ENCODE measurements at regions not wholly inside any gene's neighbourhood (a gene's known extent, or its start where the extent isn't known, plus 50 kb on each side); places are given as distances from the start of the nearest gene placed in this dataset.

- no peak overlapping the region for H3K27ac ChIP-seq (ENCODE audit: low read length)
- Mint-ChIP-seq H3K4me3 (no peak overlapping the region), H3K27ac (no peak overlapping the region), H3K9me3 (no peaks in the 10 kb centered on the region), H3K27me3 (peaks cover 4 to 7% of the 10 kb centered on the region in 2 donors), H3K4me1 (peaks cover 6 to 10% (median 6%) of the 10 kb centered on the region in 3 donors), H3K36me3 (no peaks in the 10 kb centered on the region)
- ATAC-seq (replicated peaks in 1 of 4), result no peak
- ChIA-PET POLR2A (no interaction called here), CTCF (no interaction called here)
- peaks cover 0 to 8% of the 10 kb centered on the region in 2 experiments for H3K27me3 ChIP-seq (replicated peaks in 1 of 2; ENCODE audit: control insufficient read depth in 2 of 2, extremely low read depth in 1 of 2, insufficient read depth in 2 of 2, low read length in 1 of 2)
- no peaks in the 10 kb centered on the region for H3K36me3 ChIP-seq (ENCODE audit: control insufficient read depth in 2 of 2, extremely low read depth in 1 of 2, insufficient read depth in 1 of 2, low read length in 1 of 2)
- H3K4me3 ChIP-seq (ENCODE audit: control insufficient read depth in 1 of 2, extremely low read depth in 1 of 2, low read length in 1 of 2), result no peak overlapping the region
- WGBS (ENCODE audit: insufficient coverage), result no CpG with 5 or more reads among the region's 2 CpGs
- H3K9me3 ChIP-seq, result no peaks in the 10 kb centered on the region
- peaks cover 0 to 2% of the 10 kb centered on the region in 2 experiments for H3K4me1 ChIP-seq (ENCODE audit: control insufficient read depth in 1 of 2, extremely low read depth in 1 of 2, insufficient read depth in 2 of 2, low read length in 2 of 2)
- no peak for DNase-seq
These were observed 401.2 kb downstream of the TNS1 start for GRCh38 chr2:217601601-217602000.

- Histone ChIP-seq H3K4me3 (ENCODE audit: control insufficient read depth in 1 of 2, extremely low read depth in 1 of 2, low read length in 1 of 2) (no peak overlapping the region), H3K4me1 (ENCODE audit: control insufficient read depth in 1 of 2, extremely low read depth in 1 of 2, insufficient read depth in 2 of 2, low read length in 2 of 2) (no peaks in the 10 kb centered on the region), H3K27ac (ENCODE audit: low read length) (no peak overlapping the region), H3K27me3 (replicated peaks in 1 of 2; ENCODE audit: control insufficient read depth in 2 of 2, extremely low read depth in 1 of 2, insufficient read depth in 2 of 2, low read length in 1 of 2) (peaks cover 0 to 8% of the 10 kb centered on the region in 2 experiments), H3K9me3 (no peaks in the 10 kb centered on the region), H3K36me3 (ENCODE audit: control insufficient read depth in 2 of 2, extremely low read depth in 1 of 2, insufficient read depth in 1 of 2, low read length in 1 of 2) (no peaks in the 10 kb centered on the region)
- ATAC-seq (replicated peaks in 1 of 4) (no peak), DNase-seq (no peak)
- H3K27ac Mint-ChIP-seq, result no peak overlapping the region
- H3K27me3 Mint-ChIP-seq, result peaks cover 4 to 7% of the 10 kb centered on the region in 2 donors
- H3K4me3 Mint-ChIP-seq, result no peak overlapping the region
- WGBS (ENCODE audit: insufficient coverage), result 100% methylated on average over 1 of the region's 3 CpGs
- no peaks in the 10 kb centered on the region for H3K4me1 Mint-ChIP-seq
- ChIA-PET POLR2A (no interaction called here), CTCF (no interaction called here)
- H3K9me3 Mint-ChIP-seq, result no peaks in the 10 kb centered on the region
- no peaks in the 10 kb centered on the region for H3K36me3 Mint-ChIP-seq
These were observed 402.9 kb downstream of the TNS1 start for GRCh38 chr2:217599906-217600305.

- ChIA-PET POLR2A (no interaction called here), CTCF (interaction anchor here in 1 of 2 donors (0.6 kb wide), 1 partner anchor 359 kb away, joined by 4 read pairs; no protein-coding TSS in a partner anchor)
- Histone ChIP-seq H3K36me3 (ENCODE audit: control insufficient read depth in 2 of 2, extremely low read depth in 1 of 2, insufficient read depth in 1 of 2, low read length in 1 of 2) (no peaks in the 10 kb centered on the region), H3K9me3 (no peaks in the 10 kb centered on the region), H3K4me1 (ENCODE audit: control insufficient read depth in 1 of 2, extremely low read depth in 1 of 2, insufficient read depth in 2 of 2, low read length in 2 of 2) (peaks cover 0 to 4% of the 10 kb centered on the region in 2 experiments), H3K27ac (ENCODE audit: low read length) (no peak overlapping the region), H3K27me3 (replicated peaks in 1 of 2; ENCODE audit: control insufficient read depth in 2 of 2, extremely low read depth in 1 of 2, insufficient read depth in 2 of 2, low read length in 1 of 2) (peaks cover 0 to 8% of the 10 kb centered on the region in 2 experiments), H3K4me3 (ENCODE audit: control insufficient read depth in 1 of 2, extremely low read depth in 1 of 2, low read length in 1 of 2) (no peak overlapping the region)
- Mint-ChIP-seq H3K4me3 (no peak overlapping the region), H3K4me1 (peaks cover 0 to 11% (median 0%) of the 10 kb centered on the region in 3 donors), H3K9me3 (no peaks in the 10 kb centered on the region), H3K27me3 (peaks cover 4 to 7% of the 10 kb centered on the region in 2 donors), H3K36me3 (no peaks in the 10 kb centered on the region), H3K27ac (no peak overlapping the region)
- ATAC-seq (replicated peaks in 1 of 4) (no peak), DNase-seq (no peak)
- WGBS (ENCODE audit: insufficient coverage), result 100% methylated on average over 3 of the region's 6 CpGs
These were observed 405.1 kb downstream of the TNS1 start for GRCh38 chr2:217597681-217598080.

GRCh38 chr2:217597145-217597544, 405.6 kb downstream of the TNS1 start:
- Mint-ChIP-seq H3K9me3 (no peaks in the 10 kb centered on the region), H3K27ac (no peak overlapping the region), H3K4me1 (peaks cover 0 to 11% (median 0%) of the 10 kb centered on the region in 3 donors), H3K36me3 (no peaks in the 10 kb centered on the region), H3K27me3 (peaks cover 4 to 7% of the 10 kb centered on the region in 2 donors), H3K4me3 (no peak overlapping the region)
- ChIA-PET POLR2A (no interaction called here), CTCF (interaction anchor here in 1 of 2 donors (0.6 kb wide), 1 partner anchor 358 kb away, joined by 4 read pairs; no protein-coding TSS in a partner anchor)
- H3K36me3 ChIP-seq (ENCODE audit: control insufficient read depth in 2 of 2, extremely low read depth in 1 of 2, insufficient read depth in 1 of 2, low read length in 1 of 2), result no peaks in the 10 kb centered on the region
- no CpG with 5 or more reads among the region's 4 CpGs for WGBS (ENCODE audit: insufficient coverage)
- H3K4me3 ChIP-seq (ENCODE audit: control insufficient read depth in 1 of 2, extremely low read depth in 1 of 2, low read length in 1 of 2), result no peak overlapping the region
- H3K27me3 ChIP-seq (replicated peaks in 1 of 2; ENCODE audit: control insufficient read depth in 2 of 2, extremely low read depth in 1 of 2, insufficient read depth in 2 of 2, low read length in 1 of 2), result peaks cover 0 to 8% of the 10 kb centered on the region in 2 experiments
- peaks cover 0 to 4% of the 10 kb centered on the region in 2 experiments for H3K4me1 ChIP-seq (ENCODE audit: control insufficient read depth in 1 of 2, extremely low read depth in 1 of 2, insufficient read depth in 2 of 2, low read length in 2 of 2)
- DNase-seq (no peak), ATAC-seq (replicated peaks in 1 of 4) (no peak)
- H3K9me3 ChIP-seq, result no peaks in the 10 kb centered on the region
- no peak overlapping the region for H3K27ac ChIP-seq (ENCODE audit: low read length)

GRCh38 chr2:217593732-217594131, 409.1 kb downstream of the TNS1 start:
- CTCF ChIA-PET, result no interaction called here
- no peak overlapping the region for H3K27ac Mint-ChIP-seq
- no peak overlapping the region for H3K4me3 Mint-ChIP-seq

GRCh38 chr2:217588266-217588665, 414.5 kb downstream of the TNS1 start:
- DNase-seq (no peak), ATAC-seq (replicated peaks in 1 of 4) (no peak)
- Histone ChIP-seq H3K4me3 (ENCODE audit: control insufficient read depth in 1 of 2, extremely low read depth in 1 of 2, low read length in 1 of 2) (no peak overlapping the region), H3K4me1 (ENCODE audit: control insufficient read depth in 1 of 2, extremely low read depth in 1 of 2, insufficient read depth in 2 of 2, low read length in 2 of 2) (peaks cover 0 to 3% of the 10 kb centered on the region in 2 experiments), H3K36me3 (ENCODE audit: control insufficient read depth in 2 of 2, extremely low read depth in 1 of 2, insufficient read depth in 1 of 2, low read length in 1 of 2) (no peaks in the 10 kb centered on the region), H3K27me3 (replicated peaks in 1 of 2; ENCODE audit: control insufficient read depth in 2 of 2, extremely low read depth in 1 of 2, insufficient read depth in 2 of 2, low read length in 1 of 2) (no peaks in the 10 kb centered on the region), H3K27ac (ENCODE audit: low read length) (no peak overlapping the region), H3K9me3 (no peaks in the 10 kb centered on the region)
- H3K27ac Mint-ChIP-seq, result no peak overlapping the region
- WGBS (ENCODE audit: insufficient coverage), result no CpG with 5 or more reads among the region's 4 CpGs
- peaks cover 0 to 2% (median 0%) of the 10 kb centered on the region in 3 donors for H3K9me3 Mint-ChIP-seq
- H3K27me3 Mint-ChIP-seq, result peaks cover 0 to 2% of the 10 kb centered on the region in 2 donors
- H3K4me1 Mint-ChIP-seq, result no peaks in the 10 kb centered on the region
- CTCF ChIA-PET, result no interaction called here
- H3K36me3 Mint-ChIP-seq, result no peaks in the 10 kb centered on the region
- POLR2A ChIA-PET, result no interaction called here
- no peak overlapping the region for H3K4me3 Mint-ChIP-seq

More at GRCh38 chr2:217593732-217594131, 409.1 kb downstream of the TNS1 start:
- Histone ChIP-seq H3K27me3 (replicated peaks in 1 of 2; ENCODE audit: control insufficient read depth in 2 of 2, extremely low read depth in 1 of 2, insufficient read depth in 2 of 2, low read length in 1 of 2) (peaks cover 0 to 2% of the 10 kb centered on the region in 2 experiments), H3K4me3 (ENCODE audit: control insufficient read depth in 1 of 2, extremely low read depth in 1 of 2, low read length in 1 of 2) (no peak overlapping the region), H3K27ac (ENCODE audit: low read length) (no peak overlapping the region), H3K4me1 (ENCODE audit: control insufficient read depth in 1 of 2, extremely low read depth in 1 of 2, insufficient read depth in 2 of 2, low read length in 2 of 2) (peaks cover 0 to 7% of the 10 kb centered on the region in 2 experiments), H3K36me3 (ENCODE audit: control insufficient read depth in 2 of 2, extremely low read depth in 1 of 2, insufficient read depth in 1 of 2, low read length in 1 of 2) (no peaks in the 10 kb centered on the region), H3K9me3 (no peaks in the 10 kb centered on the region)
- no peak for DNase-seq
- WGBS (ENCODE audit: insufficient coverage), result 0% methylated on average over 1 of the region's 4 CpGs
- ATAC-seq (replicated peaks in 1 of 4), result no peak
- Mint-ChIP-seq H3K4me1 (peaks cover 0 to 11% (median 0%) of the 10 kb centered on the region in 3 donors), H3K9me3 (peaks cover 0 to 2% (median 0%) of the 10 kb centered on the region in 3 donors), H3K27me3 (peaks cover 2 to 3% of the 10 kb centered on the region in 2 donors), H3K36me3 (no peaks in the 10 kb centered on the region)
- POLR2A ChIA-PET, result no interaction called here

- Mint-ChIP-seq H3K27me3 (peaks cover 0 to 2% of the 10 kb centered on the region in 2 donors), H3K4me3 (no peak overlapping the region), H3K4me1 (no peaks in the 10 kb centered on the region), H3K27ac (no peak overlapping the region), H3K9me3 (no peaks in the 10 kb centered on the region), H3K36me3 (no peaks in the 10 kb centered on the region)
- Histone ChIP-seq H3K27ac (ENCODE audit: low read length) (no peak overlapping the region), H3K9me3 (no peaks in the 10 kb centered on the region), H3K36me3 (ENCODE audit: control insufficient read depth in 2 of 2, extremely low read depth in 1 of 2, insufficient read depth in 1 of 2, low read length in 1 of 2) (no peaks in the 10 kb centered on the region), H3K4me1 (ENCODE audit: control insufficient read depth in 1 of 2, extremely low read depth in 1 of 2, insufficient read depth in 2 of 2, low read length in 2 of 2) (peaks cover 0 to 3% of the 10 kb centered on the region in 2 experiments), H3K4me3 (ENCODE audit: control insufficient read depth in 1 of 2, extremely low read depth in 1 of 2, low read length in 1 of 2) (no peak overlapping the region), H3K27me3 (replicated peaks in 1 of 2; ENCODE audit: control insufficient read depth in 2 of 2, extremely low read depth in 1 of 2, insufficient read depth in 2 of 2, low read length in 1 of 2) (no peaks in the 10 kb centered on the region)
- ChIA-PET CTCF (no interaction called here), POLR2A (no interaction called here)
- DNase-seq (no peak), ATAC-seq (replicated peaks in 1 of 4) (no peak)
- WGBS (ENCODE audit: insufficient coverage), result no CpG with 5 or more reads among the region's 3 CpGs
These were observed 417.4 kb downstream of the TNS1 start for GRCh38 chr2:217585362-217585761.
